Ishikawa (cell line): ENCODE measurements at regions not wholly inside any gene's neighbourhood (a gene's known extent, or its start where the extent isn't known, plus 50 kb on each side); places are given as distances from the start of the nearest gene placed in this dataset.

Experiments
- CEBPB ChIP-seq: IDR thresholded peaks from 2 replicates; pipeline ENCODE4 v1.6.1; 2012
- CREB1 ChIP-seq: IDR thresholded peaks from 2 replicates; pipeline ENCODE4 v1.6.1; 2012; ENCODE audit warnings: low read depth
- EGR1 ChIP-seq: IDR thresholded peaks from 2 replicates; pipeline ENCODE4 v1.6.1; 2012
- EP300 ChIP-seq: IDR thresholded peaks from 2 replicates; pipeline ENCODE4 v1.6.1; 2012; ENCODE audit warnings: borderline replicate concordance
- RAD21 ChIP-seq: IDR thresholded peaks from 2 replicates; pipeline ENCODE4 v1.6.1; 2012; ENCODE audit warnings: low read depth
- TAF1 ChIP-seq: IDR thresholded peaks from 2 replicates; pipeline ENCODE4 v1.6.1; 2012; ENCODE audit warnings: low read depth, mild to moderate bottlenecking
- TEAD4 ChIP-seq: IDR thresholded peaks from 2 replicates; pipeline ENCODE4 v1.6.1; 2012
- YY1 ChIP-seq: IDR thresholded peaks from 2 replicates; pipeline ENCODE4 v1.6.1; 2012; ENCODE audit warnings: low read depth
- ZBTB7A ChIP-seq: IDR thresholded peaks from 2 replicates; pipeline ENCODE4 v1.6.1; 2012; ENCODE audit warnings: low read depth
- TF ChIP-seq, protein P1 (sequence below): IDR thresholded peaks from 2 replicates; pipeline ENCODE4 v1.6.1; 2012; ENCODE audit warnings: low read depth, mild to moderate bottlenecking
- TF ChIP-seq, protein P2 (sequence below): IDR thresholded peaks from 2 replicates; pipeline ENCODE4 v1.6.1; 2012
- TF ChIP-seq, protein P3 (sequence below): IDR thresholded peaks from 2 replicates; pipeline ENCODE4 v1.6.1; 2012

DNA sequence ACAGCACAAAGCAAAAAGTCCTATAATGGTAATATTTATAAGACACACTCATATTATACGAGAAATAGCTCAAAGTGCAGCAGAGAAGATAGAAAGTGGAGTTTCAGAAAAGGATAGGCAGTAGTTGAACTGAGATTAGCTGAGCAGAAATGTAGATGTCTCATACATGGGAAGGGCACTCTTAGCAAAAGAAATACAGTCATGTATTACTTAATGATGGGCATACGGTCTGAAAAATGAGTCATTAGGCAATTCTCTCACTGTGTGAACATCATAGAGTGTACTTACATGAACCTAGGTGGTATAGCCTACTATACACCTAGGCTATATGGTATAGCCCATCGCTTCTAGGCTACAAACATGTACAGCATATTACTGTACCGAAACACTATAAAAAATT is 671.3 kb downstream of the RPS29 start:
- TF ChIP-seq YY1: no peak
- TF ChIP-seq, protein P1, sequence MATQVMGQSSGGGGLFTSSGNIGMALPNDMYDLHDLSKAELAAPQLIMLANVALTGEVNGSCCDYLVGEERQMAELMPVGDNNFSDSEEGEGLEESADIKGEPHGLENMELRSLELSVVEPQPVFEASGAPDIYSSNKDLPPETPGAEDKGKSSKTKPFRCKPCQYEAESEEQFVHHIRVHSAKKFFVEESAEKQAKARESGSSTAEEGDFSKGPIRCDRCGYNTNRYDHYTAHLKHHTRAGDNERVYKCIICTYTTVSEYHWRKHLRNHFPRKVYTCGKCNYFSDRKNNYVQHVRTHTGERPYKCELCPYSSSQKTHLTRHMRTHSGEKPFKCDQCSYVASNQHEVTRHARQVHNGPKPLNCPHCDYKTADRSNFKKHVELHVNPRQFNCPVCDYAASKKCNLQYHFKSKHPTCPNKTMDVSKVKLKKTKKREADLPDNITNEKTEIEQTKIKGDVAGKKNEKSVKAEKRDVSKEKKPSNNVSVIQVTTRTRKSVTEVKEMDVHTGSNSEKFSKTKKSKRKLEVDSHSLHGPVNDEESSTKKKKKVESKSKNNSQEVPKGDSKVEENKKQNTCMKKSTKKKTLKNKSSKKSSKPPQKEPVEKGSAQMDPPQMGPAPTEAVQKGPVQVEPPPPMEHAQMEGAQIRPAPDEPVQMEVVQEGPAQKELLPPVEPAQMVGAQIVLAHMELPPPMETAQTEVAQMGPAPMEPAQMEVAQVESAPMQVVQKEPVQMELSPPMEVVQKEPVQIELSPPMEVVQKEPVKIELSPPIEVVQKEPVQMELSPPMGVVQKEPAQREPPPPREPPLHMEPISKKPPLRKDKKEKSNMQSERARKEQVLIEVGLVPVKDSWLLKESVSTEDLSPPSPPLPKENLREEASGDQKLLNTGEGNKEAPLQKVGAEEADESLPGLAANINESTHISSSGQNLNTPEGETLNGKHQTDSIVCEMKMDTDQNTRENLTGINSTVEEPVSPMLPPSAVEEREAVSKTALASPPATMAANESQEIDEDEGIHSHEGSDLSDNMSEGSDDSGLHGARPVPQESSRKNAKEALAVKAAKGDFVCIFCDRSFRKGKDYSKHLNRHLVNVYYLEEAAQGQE: no peak
- no peak for TF ChIP-seq TEAD4
- TF ChIP-seq, protein P2, sequence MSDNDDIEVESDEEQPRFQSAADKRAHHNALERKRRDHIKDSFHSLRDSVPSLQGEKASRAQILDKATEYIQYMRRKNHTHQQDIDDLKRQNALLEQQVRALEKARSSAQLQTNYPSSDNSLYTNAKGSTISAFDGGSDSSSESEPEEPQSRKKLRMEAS: no peak
- no peak for TF ChIP-seq CEBPB
- no peak for TF ChIP-seq CREB1
- no peak for TF ChIP-seq TAF1
- no peak for TF ChIP-seq RAD21
- no peak for TF ChIP-seq EGR1
- TF ChIP-seq, protein P3, sequence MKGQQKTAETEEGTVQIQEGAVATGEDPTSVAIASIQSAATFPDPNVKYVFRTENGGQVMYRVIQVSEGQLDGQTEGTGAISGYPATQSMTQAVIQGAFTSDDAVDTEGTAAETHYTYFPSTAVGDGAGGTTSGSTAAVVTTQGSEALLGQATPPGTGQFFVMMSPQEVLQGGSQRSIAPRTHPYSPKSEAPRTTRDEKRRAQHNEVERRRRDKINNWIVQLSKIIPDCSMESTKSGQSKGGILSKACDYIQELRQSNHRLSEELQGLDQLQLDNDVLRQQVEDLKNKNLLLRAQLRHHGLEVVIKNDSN: no peak
- no peak for TF ChIP-seq ZBTB7A
- no peak for TF ChIP-seq EP300
